Sigmoid colon (tissue), 4 donors: ENCODE measurements at regions not wholly inside any gene's neighbourhood (a gene's known extent, or its start where the extent isn't known, plus 50 kb on each side); places are given as distances from the start of the nearest gene placed in this dataset.

ENCODE experiments used
- EP300 ChIP-seq, 4 donors: sonication (generic); formaldehyde crosslinking; IDR thresholded peaks; one replicate each; pipeline ENCODE4 v1.6.1; 2017; ENCODE audit warnings: antibody characterized with exemption in 4 of 4
- POLR2A ChIP-seq, 2 donors: fragments of 450-650 bp; IDR thresholded peaks; one replicate each; pipeline ENCODE4 v1.6.1; 2016; ENCODE audit warnings: antibody characterized with exemption in 2 of 2, mild to moderate bottlenecking in 2 of 2, moderate library complexity in 2 of 2
- POLR2AphosphoS5 ChIP-seq, 4 donors: sonication (generic); formaldehyde crosslinking; IDR thresholded peaks; one replicate each; pipeline ENCODE4 v1.6.1; 2017; ENCODE audit warnings: antibody characterized with exemption in 4 of 4
- TF ChIP-seq, protein P1 (sequence below), 4 experiments: fragments of 450-650 bp in 3 of 4; fragments of 200-600 bp in 1 of 4; IDR thresholded peaks; one replicate each; pipeline ENCODE4 v1.5.1; 2016 to 2019; ENCODE audit warnings: antibody characterized with exemption in 4 of 4, mild to moderate bottlenecking in 3 of 4, moderate library complexity in 2 of 4

DNA sequence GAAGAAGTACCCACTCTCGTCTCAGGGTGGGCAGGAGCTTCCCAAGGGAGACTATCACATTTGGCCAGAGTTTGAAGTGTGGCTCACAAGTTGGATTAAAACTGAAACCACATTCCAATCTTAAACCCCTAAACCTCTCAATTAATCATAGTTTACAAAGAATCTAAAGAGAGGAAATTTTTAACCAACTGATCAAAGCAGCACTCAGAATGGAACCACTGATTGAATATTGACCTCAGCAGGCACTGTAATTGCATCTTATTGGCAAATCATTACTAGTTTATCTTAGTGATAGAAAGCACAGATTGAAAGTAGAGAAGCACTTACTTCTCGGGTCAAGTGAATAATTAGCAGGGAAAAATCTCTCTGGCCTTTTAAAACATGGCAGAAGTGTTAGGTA lies 491.6 kb downstream of the TOX3 start:
- no peak for TF ChIP-seq POLR2A (IDR thresholded peaks at IDR 0.05)
- TF ChIP-seq, protein P1, sequence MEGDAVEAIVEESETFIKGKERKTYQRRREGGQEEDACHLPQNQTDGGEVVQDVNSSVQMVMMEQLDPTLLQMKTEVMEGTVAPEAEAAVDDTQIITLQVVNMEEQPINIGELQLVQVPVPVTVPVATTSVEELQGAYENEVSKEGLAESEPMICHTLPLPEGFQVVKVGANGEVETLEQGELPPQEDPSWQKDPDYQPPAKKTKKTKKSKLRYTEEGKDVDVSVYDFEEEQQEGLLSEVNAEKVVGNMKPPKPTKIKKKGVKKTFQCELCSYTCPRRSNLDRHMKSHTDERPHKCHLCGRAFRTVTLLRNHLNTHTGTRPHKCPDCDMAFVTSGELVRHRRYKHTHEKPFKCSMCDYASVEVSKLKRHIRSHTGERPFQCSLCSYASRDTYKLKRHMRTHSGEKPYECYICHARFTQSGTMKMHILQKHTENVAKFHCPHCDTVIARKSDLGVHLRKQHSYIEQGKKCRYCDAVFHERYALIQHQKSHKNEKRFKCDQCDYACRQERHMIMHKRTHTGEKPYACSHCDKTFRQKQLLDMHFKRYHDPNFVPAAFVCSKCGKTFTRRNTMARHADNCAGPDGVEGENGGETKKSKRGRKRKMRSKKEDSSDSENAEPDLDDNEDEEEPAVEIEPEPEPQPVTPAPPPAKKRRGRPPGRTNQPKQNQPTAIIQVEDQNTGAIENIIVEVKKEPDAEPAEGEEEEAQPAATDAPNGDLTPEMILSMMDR (IDR thresholded peaks at IDR 0.05) = no peak
- no peak for TF ChIP-seq POLR2AphosphoS5 (IDR thresholded peaks at IDR 0.05)
- TF ChIP-seq EP300 (IDR thresholded peaks at IDR 0.05) = no peak
